DOHH2 (cell line): ENCODE measurements at regions not wholly inside any gene's neighbourhood (a gene's known extent, or its start where the extent isn't known, plus 50 kb on each side); places are given as distances from the start of the nearest gene placed in this dataset.

Experiments used
- H3F3A ChIP-seq: fragments of 200-600 bp; sonication (generic), shearing (Covaris generic); 2 replicates; pipeline ENCODE4 v1.6.0; 2016; ENCODE audit warnings: antibody characterized with exemption, mild to moderate bottlenecking; ENCODE audit not compliant: control insufficient read depth, insufficient read depth
- H3K27ac ChIP-seq: fragments of 200-600 bp; sonication (generic); 2 replicates; pipeline ENCODE4 v1.5.1; 2014; ENCODE audit warnings: low read depth, mild to moderate bottlenecking, low read length, moderate library complexity
- H3K27me3 ChIP-seq: fragments of 200-600 bp; sonication (generic); 2 replicates; pipeline ENCODE4 v1.6.1; 2014; ENCODE audit warnings: mild to moderate bottlenecking, low read length, mixed read lengths; ENCODE audit not compliant: control insufficient read depth
- H3K36me3 ChIP-seq: fragments of 200-600 bp; sonication (generic); 2 replicates; pipeline ENCODE4 v1.6.1; 2014; ENCODE audit warnings: mild to moderate bottlenecking, low read length, moderate library complexity, mixed read lengths; ENCODE audit not compliant: control insufficient read depth
- H3K4me1 ChIP-seq: fragments of 200-600 bp; sonication (generic); 2 replicates; pipeline ENCODE4 v1.6.1; 2014; ENCODE audit warnings: mild to moderate bottlenecking, low read length, mixed read lengths; ENCODE audit not compliant: control insufficient read depth
- H3K4me2 ChIP-seq: fragments of 200-600 bp; sonication (generic); 2 replicates; pipeline ENCODE4 v1.6.0; 2014; ENCODE audit warnings: mild to moderate bottlenecking, low read length, moderate library complexity
- H3K4me3 ChIP-seq: fragments of 200-600 bp; sonication (generic); 2 replicates; pipeline ENCODE4 v1.5.1; 2014; ENCODE audit warnings: mild to moderate bottlenecking, low read length, mixed read lengths
- H3K79me2 ChIP-seq: fragments of 200-600 bp; sonication (generic); 2 replicates; pipeline ENCODE4 v1.6.1; 2014; ENCODE audit warnings: mild to moderate bottlenecking, low read length, mixed read lengths; ENCODE audit not compliant: control insufficient read depth
- H3K9me2 ChIP-seq: fragments of 200-600 bp; sonication (generic); replicated peaks from 2 replicates; pipeline ENCODE4 v1.6.1; 2014; ENCODE audit warnings: mild to moderate bottlenecking, low read length, mixed read lengths; ENCODE audit not compliant: control insufficient read depth
- H3K9me3 ChIP-seq: fragments of 200-600 bp; sonication (generic); 2 replicates; pipeline ENCODE4 v1.6.1; 2014; ENCODE audit warnings: antibody characterized with exemption, low read length, mixed read lengths; ENCODE audit not compliant: control insufficient read depth, insufficient read depth
- H4K20me1 ChIP-seq: fragments of 200-600 bp; sonication (generic); 2 replicates; pipeline ENCODE4 v1.6.0; 2014; ENCODE audit warnings: low read depth, mild to moderate bottlenecking, antibody characterized with exemption, low read length, moderate library complexity; ENCODE audit not compliant: control insufficient read depth, insufficient read depth
- CTCF ChIP-seq: fragments of 200-600 bp; sonication (generic); IDR thresholded peaks from one replicate; pipeline ENCODE4 v1.5.1; 2014; ENCODE audit warnings: antibody characterized with exemption, mild to moderate bottlenecking, low read depth, low read length; ENCODE audit not compliant: poor library complexity, severe bottlenecking
- EZH2phosphoT487 ChIP-seq: fragments of 200-600 bp; sonication (generic); IDR thresholded peaks from 2 replicates; pipeline ENCODE4 v1.6.1; 2017; ENCODE audit warnings: borderline replicate concordance, mild to moderate bottlenecking, antibody characterized with exemption, low read length, moderate library complexity, mixed read lengths

- peaks cover 4% of the 10 kb centered on the region; the same call in 1 of the 2 replicates for H3K27me3 ChIP-seq
- H3K4me2 ChIP-seq = no peak overlapping the region
- no peaks in the 10 kb centered on the region for H3K79me2 ChIP-seq
- no peaks in the 10 kb centered on the region for H3K4me1 ChIP-seq
- TF ChIP-seq CTCF (no peak), EZH2phosphoT487 (no peak)
- no peaks in the 10 kb centered on the region for H3F3A ChIP-seq
- no peak overlapping the region for H3K4me3 ChIP-seq
- no peaks in the 10 kb centered on the region for H3K9me2 ChIP-seq
- H3K9me3 ChIP-seq = no peaks in the 10 kb centered on the region; the same call in none of the 2 replicates
- H3K36me3 ChIP-seq = no peaks in the 10 kb centered on the region
- no peaks in the 10 kb centered on the region for H4K20me1 ChIP-seq
- H3K27ac ChIP-seq = no peak overlapping the region
Measured at GRCh38 chr7:142364551-142364950, 106.7 kb upstream of the PRSS58 start.

GRCh38 chr7:142362349-142362748, 104.5 kb upstream of the PRSS58 start:
- H3K4me1 ChIP-seq = no peaks in the 10 kb centered on the region
- no peaks in the 10 kb centered on the region for H3K79me2 ChIP-seq
- no peaks in the 10 kb centered on the region for H3K9me3 ChIP-seq
- no peaks in the 10 kb centered on the region for H4K20me1 ChIP-seq
- no peak overlapping the region for H3K4me3 ChIP-seq
- no peaks in the 10 kb centered on the region for H3F3A ChIP-seq
- no peak for TF ChIP-seq CTCF
- TF ChIP-seq EZH2phosphoT487 = no peak
- H3K36me3 ChIP-seq = no peaks in the 10 kb centered on the region
- H3K27me3 ChIP-seq = no peaks in the 10 kb centered on the region
- H3K4me2 ChIP-seq = no peak overlapping the region
- no peaks in the 10 kb centered on the region for H3K9me2 ChIP-seq
- no peak overlapping the region for H3K27ac ChIP-seq

GRCh38 chr7:142359694-142360279, 101.9 kb upstream of the PRSS58 start:
- Histone ChIP-seq H3K9me3 (no peaks in the 10 kb centered on the region), H3K9me2 (no peaks in the 10 kb centered on the region), H4K20me1 (no peaks in the 10 kb centered on the region), H3K4me2 (no peak overlapping the region), H3K36me3 (no peaks in the 10 kb centered on the region), H3F3A (no peaks in the 10 kb centered on the region), H3K4me1 (no peaks in the 10 kb centered on the region), H3K27me3 (peaks cover 2% of the 10 kb centered on the region; the same call in 1 of the 2 replicates), H3K4me3 (no peak overlapping the region), H3K27ac (no peak overlapping the region), H3K79me2 (no peaks in the 10 kb centered on the region)
- TF ChIP-seq EZH2phosphoT487 (no peak), CTCF (no peak)
